Nephron progenitor cell (in vitro differentiated cells): ENCODE measurements at regions not wholly inside any gene's neighbourhood (a gene's known extent, or its start where the extent isn't known, plus 50 kb on each side); places are given as distances from the start of the nearest gene placed in this dataset.

ENCODE experiments used
- DNase-seq: peaks from one replicate; pipeline ENCODE4 v3.0.0; 2021
- H3K27ac Mint-ChIP-seq: 2 replicates; pipeline ENCODE4 v1.8.0; 2021; ENCODE audit warnings: mild to moderate bottlenecking, moderate library complexity, mixed read lengths
- H3K27me3 Mint-ChIP-seq: 2 replicates; pipeline ENCODE4 v1.8.0; 2021; ENCODE audit warnings: mild to moderate bottlenecking, low read depth, mixed read lengths; ENCODE audit not compliant: poor library complexity
- H3K36me3 Mint-ChIP-seq: 2 replicates; pipeline ENCODE4 v1.8.0; 2021; ENCODE audit warnings: low read depth, mixed read lengths
- H3K4me1 Mint-ChIP-seq: 2 replicates; pipeline ENCODE4 v1.8.0; 2021; ENCODE audit warnings: mixed read lengths
- H3K4me3 Mint-ChIP-seq: 2 replicates; pipeline ENCODE4 v1.8.0; 2021; ENCODE audit warnings: mild to moderate bottlenecking, moderate library complexity, mixed read lengths
- H3K9me3 Mint-ChIP-seq: 2 replicates; pipeline ENCODE4 v1.8.0; 2021; ENCODE audit warnings: mild to moderate bottlenecking, moderate library complexity, mixed read lengths
- TF ChIP-seq, protein P1 (sequence below): fragments of 200-600 bp; sonication (generic); IDR thresholded peaks from 2 replicates; pipeline ENCODE4 v1.5.0; 2021; ENCODE audit warnings: antibody characterized with exemption

- no peak for DNase-seq
- no peak overlapping the region for H3K4me3 Mint-ChIP-seq
- no peaks in the 10 kb centered on the region for H3K9me3 Mint-ChIP-seq
- H3K27ac Mint-ChIP-seq: no peak overlapping the region
- H3K4me1 Mint-ChIP-seq: no peaks in the 10 kb centered on the region
- TF ChIP-seq, protein P1, sequence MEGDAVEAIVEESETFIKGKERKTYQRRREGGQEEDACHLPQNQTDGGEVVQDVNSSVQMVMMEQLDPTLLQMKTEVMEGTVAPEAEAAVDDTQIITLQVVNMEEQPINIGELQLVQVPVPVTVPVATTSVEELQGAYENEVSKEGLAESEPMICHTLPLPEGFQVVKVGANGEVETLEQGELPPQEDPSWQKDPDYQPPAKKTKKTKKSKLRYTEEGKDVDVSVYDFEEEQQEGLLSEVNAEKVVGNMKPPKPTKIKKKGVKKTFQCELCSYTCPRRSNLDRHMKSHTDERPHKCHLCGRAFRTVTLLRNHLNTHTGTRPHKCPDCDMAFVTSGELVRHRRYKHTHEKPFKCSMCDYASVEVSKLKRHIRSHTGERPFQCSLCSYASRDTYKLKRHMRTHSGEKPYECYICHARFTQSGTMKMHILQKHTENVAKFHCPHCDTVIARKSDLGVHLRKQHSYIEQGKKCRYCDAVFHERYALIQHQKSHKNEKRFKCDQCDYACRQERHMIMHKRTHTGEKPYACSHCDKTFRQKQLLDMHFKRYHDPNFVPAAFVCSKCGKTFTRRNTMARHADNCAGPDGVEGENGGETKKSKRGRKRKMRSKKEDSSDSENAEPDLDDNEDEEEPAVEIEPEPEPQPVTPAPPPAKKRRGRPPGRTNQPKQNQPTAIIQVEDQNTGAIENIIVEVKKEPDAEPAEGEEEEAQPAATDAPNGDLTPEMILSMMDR: no peak
- H3K27me3 Mint-ChIP-seq: peaks cover 4% of the 10 kb centered on the region
- no peaks in the 10 kb centered on the region for H3K36me3 Mint-ChIP-seq
Observed at GRCh38 chr2:129179199-129179598, 800.3 kb upstream of the RAB6C start.

DNA sequence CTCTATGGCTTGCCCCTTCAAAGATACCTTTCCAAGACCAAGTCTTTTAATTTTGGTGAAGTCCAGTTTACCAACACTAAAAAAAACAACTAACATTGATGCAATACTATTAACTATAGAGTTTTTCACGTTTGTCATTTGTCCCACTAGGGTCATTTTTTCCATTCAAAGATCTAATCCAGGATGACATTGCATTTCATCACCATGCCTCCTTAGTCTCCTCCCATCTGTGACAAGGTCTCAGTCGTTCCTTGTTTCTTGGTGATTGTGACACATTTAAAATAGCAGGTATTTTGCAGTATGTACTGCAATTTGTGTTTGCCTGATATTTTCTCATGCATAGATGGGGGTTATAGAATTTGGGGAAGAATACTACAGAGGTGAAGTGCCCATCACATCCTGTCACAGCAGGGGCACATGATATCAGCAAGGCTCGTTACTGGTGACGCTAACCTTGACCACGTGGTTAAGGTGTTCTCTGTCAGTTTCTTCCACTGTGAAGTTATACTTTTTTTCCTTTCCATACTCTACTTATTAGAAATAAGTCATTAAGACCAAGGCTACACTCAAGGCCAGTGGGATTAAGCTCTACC, 799.2 kb upstream of the RAB6C start:
- Mint-ChIP-seq H3K4me3 (no peak overlapping the region), H3K27ac (no peak overlapping the region), H3K27me3 (peaks cover 4% of the 10 kb centered on the region), H3K9me3 (no peaks in the 10 kb centered on the region), H3K36me3 (no peaks in the 10 kb centered on the region), H3K4me1 (no peaks in the 10 kb centered on the region)
- TF ChIP-seq, protein P1: no peak
- no peak for DNase-seq

- Mint-ChIP-seq H3K9me3 (no peaks in the 10 kb centered on the region), H3K36me3 (no peaks in the 10 kb centered on the region), H3K27me3 (no peaks in the 10 kb centered on the region), H3K4me3 (no peak overlapping the region), H3K4me1 (no peaks in the 10 kb centered on the region), H3K27ac (no peak overlapping the region)
- no peak for DNase-seq
- TF ChIP-seq, protein P1: no peak
Observed at GRCh38 chr2:129181433-129181832, 798.0 kb upstream of the RAB6C start.

DNA sequence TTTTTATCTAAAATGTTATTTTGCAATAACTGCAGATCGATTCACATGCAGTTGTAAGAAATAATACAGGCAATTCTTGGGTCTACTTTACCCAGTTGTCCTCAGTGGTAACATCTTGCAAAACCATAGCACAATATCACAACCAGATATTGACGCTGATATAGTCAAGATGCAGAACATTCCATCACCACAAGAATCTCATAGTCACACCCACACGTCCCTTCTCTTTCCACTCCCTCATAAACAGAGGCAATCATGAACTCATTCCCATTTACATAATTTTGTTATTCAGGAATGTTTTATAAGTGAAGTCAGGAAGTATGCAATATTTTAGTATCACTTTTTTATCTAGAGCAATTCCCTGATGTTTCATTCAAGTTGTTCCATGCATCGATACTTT, 797.5 kb upstream of the RAB6C start:
- DNase-seq: no peak
- Mint-ChIP-seq H3K27ac (no peak overlapping the region), H3K27me3 (no peaks in the 10 kb centered on the region), H3K4me3 (no peak overlapping the region), H3K9me3 (no peaks in the 10 kb centered on the region), H3K36me3 (no peaks in the 10 kb centered on the region), H3K4me1 (no peaks in the 10 kb centered on the region)
- TF ChIP-seq, protein P1: no peak

- Mint-ChIP-seq H3K27ac (no peak overlapping the region), H3K4me3 (no peak overlapping the region), H3K27me3 (peaks cover 7% of the 10 kb centered on the region), H3K36me3 (no peaks in the 10 kb centered on the region), H3K4me1 (peaks cover 29% of the 10 kb centered on the region), H3K9me3 (no peaks in the 10 kb centered on the region)
- TF ChIP-seq, protein P1: no peak
- no peak for DNase-seq
Observed at GRCh38 chr2:129187343-129187742, 792.1 kb upstream of the RAB6C start.

DNA sequence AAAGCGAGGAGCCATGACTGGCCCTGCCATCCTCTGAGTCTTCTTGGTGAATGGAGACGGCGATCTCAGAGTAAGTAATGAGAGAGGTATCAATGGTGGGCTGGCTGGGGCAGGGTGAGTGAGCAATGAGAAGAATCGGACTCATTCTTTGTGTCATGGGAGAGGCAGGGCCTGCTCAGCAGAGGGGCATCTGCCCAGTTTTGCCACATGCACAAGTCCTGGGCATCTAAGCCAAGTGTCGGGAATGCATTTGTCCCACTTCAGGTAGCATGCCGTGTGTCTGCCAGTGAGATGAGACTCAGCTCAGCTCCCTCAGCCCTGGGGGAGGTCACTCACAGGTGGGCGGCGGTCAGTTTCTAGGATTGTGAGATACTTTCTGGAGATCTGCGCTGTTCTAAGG, 791.0 kb upstream of the RAB6C start:
- DNase-seq: no peak
- Mint-ChIP-seq H3K4me3 (no peak overlapping the region), H3K27ac (no peak overlapping the region), H3K4me1 (peaks cover 37% of the 10 kb centered on the region), H3K9me3 (no peaks in the 10 kb centered on the region), H3K36me3 (no peaks in the 10 kb centered on the region), H3K27me3 (peaks cover 7% of the 10 kb centered on the region)
- TF ChIP-seq, protein P1: no peak
